ENCODE measurements at regions not wholly inside any gene's neighbourhood (a gene's known extent, or its start where the extent isn't known, plus 50 kb on each side); places are given as distances from the start of the nearest gene placed in this dataset.

- TF ChIP-seq CTCF (conservative IDR thresholded peaks at IDR 0.05 in 1 of 2, IDR thresholded peaks at IDR 0.05 in 1 of 2; ENCODE audit: extremely low read depth in 1 of 2, insufficient read depth in 1 of 2, low read depth in 1 of 2, low read length in 2 of 2) (no peak), EZH2 (IDR thresholded peaks at IDR 0.05; ENCODE audit: borderline replicate concordance, low read length) (no peak)
Measured at GRCh38 chr4:171279131-171279530, 534.1 kb upstream of the GALNTL6 start.

Measured in mammary epithelial cell (primary cell).